IPS-20b (cell line): ENCODE measurements at regions not wholly inside any gene's neighbourhood (a gene's known extent, or its start where the extent isn't known, plus 50 kb on each side); places are given as distances from the start of the nearest gene placed in this dataset.

Experiments
- H3K27ac ChIP-seq: one replicate; pipeline ENCODE4 v1.5.1; 2013; ENCODE audit warnings: low read length
- H3K27me3 ChIP-seq: 2 replicates; pipeline ENCODE4 v1.6.1; 2013; ENCODE audit warnings: mild to moderate bottlenecking, low read length, inconsistent platforms; ENCODE audit not compliant: insufficient read depth
- H3K36me3 ChIP-seq: 2 replicates; pipeline ENCODE4 v1.6.1; 2013; ENCODE audit warnings: low read depth, mild to moderate bottlenecking, inconsistent platforms, low read length, moderate library complexity; ENCODE audit not compliant: insufficient read depth
- H3K4me1 ChIP-seq: 2 replicates; pipeline ENCODE4 v1.6.1; 2013; ENCODE audit warnings: mild to moderate bottlenecking, control low read depth, inconsistent platforms, low read length, moderate library complexity; ENCODE audit not compliant: insufficient read depth
- H3K4me3 ChIP-seq: 2 replicates; pipeline ENCODE4 v1.5.1; 2013; ENCODE audit warnings: mild to moderate bottlenecking, low read length, inconsistent platforms
- H3K9ac ChIP-seq: 2 replicates; pipeline ENCODE4 v1.6.1; 2013; ENCODE audit warnings: low read depth, mild to moderate bottlenecking, inconsistent platforms, low read length, moderate library complexity
- H3K9me3 ChIP-seq: 2 replicates; pipeline ENCODE4 v1.6.1; 2013; ENCODE audit warnings: mild to moderate bottlenecking, low read depth, low read length, inconsistent platforms; ENCODE audit not compliant: insufficient read depth

DNA sequence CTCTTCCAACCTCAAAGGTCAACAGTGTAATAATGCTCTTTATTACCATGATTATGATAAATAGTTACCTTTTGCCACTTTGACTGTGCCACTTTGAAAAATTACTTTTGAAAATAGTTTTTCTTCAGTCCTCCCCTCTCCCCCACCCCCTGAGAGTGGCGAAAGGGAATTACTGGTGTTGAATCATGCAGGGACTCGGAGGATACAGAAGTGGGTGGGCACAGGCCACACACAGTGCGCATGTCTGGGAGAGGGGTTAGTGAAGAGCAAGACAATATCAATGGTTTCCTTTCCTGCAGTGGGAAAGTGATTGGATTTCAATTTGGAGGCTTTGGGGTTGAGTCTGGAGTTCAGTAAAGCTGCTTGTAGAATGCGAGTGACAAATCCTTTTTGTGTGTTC lies 170.9 kb downstream of the PTCSC3 start:
- no peaks in the 10 kb centered on the region for H3K27me3 ChIP-seq
- H3K9me3 ChIP-seq: no peaks in the 10 kb centered on the region
- H3K4me3 ChIP-seq: no peak overlapping the region
- no peaks in the 10 kb centered on the region for H3K36me3 ChIP-seq
- no peak overlapping the region for H3K27ac ChIP-seq
- H3K4me1 ChIP-seq: peaks cover 20% of the 10 kb centered on the region
- no peak overlapping the region for H3K9ac ChIP-seq

DNA sequence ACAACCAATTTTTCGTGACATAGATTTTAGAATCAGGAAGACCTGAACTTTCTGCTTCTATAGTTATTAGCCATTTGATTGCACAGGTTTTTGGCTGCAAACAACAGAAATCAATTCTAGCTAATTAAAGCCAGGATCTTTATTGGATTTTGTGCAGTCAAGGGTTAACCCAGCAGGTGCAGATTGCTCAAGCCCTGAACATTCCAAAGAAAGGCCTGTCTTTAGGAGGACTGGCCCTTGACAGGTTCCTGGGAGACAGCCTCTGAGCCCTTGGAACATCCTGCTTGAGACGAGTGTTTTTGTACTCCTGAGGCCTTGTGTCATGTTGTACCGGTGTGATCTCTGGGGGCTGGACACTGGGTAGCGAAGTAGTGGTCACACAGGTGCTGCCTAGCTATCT lies 174.6 kb downstream of the PTCSC3 start:
- Histone ChIP-seq H3K27me3 (no peaks in the 10 kb centered on the region), H3K4me3 (no peak overlapping the region)

DNA sequence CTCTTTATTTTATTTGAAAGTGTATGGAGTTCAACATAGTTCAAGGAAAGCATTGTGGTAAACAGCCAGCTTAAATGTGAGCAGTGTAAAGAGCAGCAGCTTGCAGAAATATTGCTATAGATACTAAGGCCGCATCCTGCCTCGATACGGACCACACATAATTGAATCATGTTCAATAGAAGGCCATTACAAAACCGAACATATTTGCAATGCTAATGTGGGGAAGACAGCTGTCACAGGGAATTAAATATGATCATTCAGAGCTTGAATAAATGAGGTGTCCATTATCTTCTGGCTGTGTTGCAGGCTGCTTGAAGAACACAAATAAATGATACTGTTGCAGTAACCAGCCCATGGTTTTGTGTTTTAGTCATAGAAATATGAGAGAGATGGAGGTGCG lies 173.2 kb downstream of the BRMS1L start:
- H3K27ac ChIP-seq: no peak overlapping the region
- no peaks in the 10 kb centered on the region for H3K36me3 ChIP-seq

More for the DNA sequence above, 174.6 kb downstream of the PTCSC3 start:
- H3K27ac ChIP-seq: no peak overlapping the region
- H3K9me3 ChIP-seq: no peaks in the 10 kb centered on the region
- no peak overlapping the region for H3K9ac ChIP-seq
- H3K36me3 ChIP-seq: no peaks in the 10 kb centered on the region
- peaks cover 12% of the 10 kb centered on the region for H3K4me1 ChIP-seq

DNA sequence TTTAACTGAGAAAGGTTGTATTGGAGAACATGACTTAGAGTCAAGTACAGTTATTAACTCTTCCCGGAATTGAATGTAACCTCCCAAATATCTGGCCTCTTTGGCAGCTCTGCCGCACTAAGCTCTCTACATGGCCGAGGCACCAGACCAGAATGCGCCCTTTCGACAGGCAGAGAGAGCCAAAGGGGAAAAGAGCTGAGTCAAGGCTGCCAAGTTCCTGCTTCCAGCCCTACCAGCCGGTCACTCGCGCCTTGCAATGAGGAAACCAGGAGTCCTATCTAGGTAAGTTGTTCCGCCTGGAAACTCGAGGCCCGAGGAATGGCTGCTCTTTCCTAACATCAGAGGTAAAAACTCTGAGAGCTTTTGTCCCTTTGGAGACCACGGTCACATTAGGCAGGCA lies 172.2 kb downstream of the BRMS1L start:
- Histone ChIP-seq H3K9me3 (no peaks in the 10 kb centered on the region), H3K4me3 (no peak overlapping the region), H3K27me3 (no peaks in the 10 kb centered on the region), H3K4me1 (peaks cover 16% of the 10 kb centered on the region), H3K36me3 (no peaks in the 10 kb centered on the region), H3K9ac (no peak overlapping the region), H3K27ac (no peak overlapping the region)

More for the DNA sequence above, 173.2 kb downstream of the BRMS1L start:
- Histone ChIP-seq H3K4me3 (no peak overlapping the region), H3K9ac (no peak overlapping the region), H3K4me1 (peaks cover 13% of the 10 kb centered on the region), H3K9me3 (no peaks in the 10 kb centered on the region), H3K27me3 (no peaks in the 10 kb centered on the region)

DNA sequence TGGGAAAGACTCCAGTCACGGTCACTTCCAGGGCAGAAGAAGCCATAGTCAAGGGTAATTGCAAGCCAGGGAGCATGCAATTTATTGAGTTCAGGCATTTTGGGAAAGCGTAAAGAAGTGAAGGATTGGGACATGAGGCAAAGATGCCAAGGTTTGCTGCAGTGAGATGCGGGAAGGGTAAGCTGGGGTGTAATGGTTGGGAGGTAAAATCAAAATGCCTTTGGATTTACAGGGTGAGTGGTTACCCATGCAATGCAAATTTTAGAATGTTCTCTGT lies 167.5 kb downstream of the BRMS1L start:
- H3K4me1 ChIP-seq: peaks cover 16% of the 10 kb centered on the region
- H3K9me3 ChIP-seq: no peaks in the 10 kb centered on the region
- H3K9ac ChIP-seq: no peak overlapping the region
- H3K4me3 ChIP-seq: no peak overlapping the region
- H3K27ac ChIP-seq: no peak overlapping the region
- H3K27me3 ChIP-seq: no peaks in the 10 kb centered on the region
- H3K36me3 ChIP-seq: no peaks in the 10 kb centered on the region

DNA sequence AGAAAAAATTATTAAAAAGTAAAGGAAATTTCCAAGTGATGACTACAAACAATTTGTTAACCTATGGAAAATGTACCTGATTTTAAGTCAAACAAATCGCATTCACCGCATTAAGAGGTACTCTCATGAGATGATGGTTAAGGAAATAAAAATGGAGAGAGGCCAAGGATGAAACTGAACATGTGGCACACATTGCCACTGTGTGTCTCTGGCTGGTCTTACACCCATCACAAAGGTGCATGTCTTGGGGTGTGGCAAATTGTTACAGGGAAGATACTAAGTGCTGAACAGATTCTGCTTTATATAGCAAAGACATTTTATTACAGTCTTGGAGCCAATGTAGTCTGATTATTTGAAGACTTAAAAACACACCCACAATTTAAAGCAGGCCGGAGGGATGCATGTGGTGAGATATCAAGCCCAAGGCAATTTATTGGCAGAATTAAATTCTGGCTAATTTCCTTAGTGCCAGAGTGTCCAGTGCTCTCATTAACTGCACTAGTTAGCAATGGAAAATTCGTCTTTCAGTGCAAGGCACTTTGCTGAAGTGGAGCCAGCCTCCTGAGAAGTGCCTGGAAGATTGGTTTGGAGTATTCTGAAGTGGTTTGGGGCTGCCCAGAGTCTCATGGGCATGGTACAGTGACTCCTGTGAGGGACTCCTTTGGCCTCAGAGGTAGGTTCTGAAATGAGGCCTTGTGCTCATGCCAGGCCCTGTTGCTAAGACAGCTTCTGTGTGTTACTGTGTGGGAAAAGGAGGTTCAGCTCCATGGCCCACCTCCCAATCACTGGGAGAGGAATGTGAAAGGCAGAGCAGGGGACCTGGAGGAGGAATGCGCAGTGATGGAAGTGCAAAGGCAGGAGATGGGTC lies 166.9 kb downstream of the BRMS1L start:
- Histone ChIP-seq H3K9me3 (no peaks in the 10 kb centered on the region), H3K9ac (no peak overlapping the region), H3K4me3 (no peak overlapping the region), H3K4me1 (peaks cover 15% of the 10 kb centered on the region), H3K27me3 (no peaks in the 10 kb centered on the region), H3K36me3 (no peaks in the 10 kb centered on the region), H3K27ac (no peak overlapping the region)

DNA sequence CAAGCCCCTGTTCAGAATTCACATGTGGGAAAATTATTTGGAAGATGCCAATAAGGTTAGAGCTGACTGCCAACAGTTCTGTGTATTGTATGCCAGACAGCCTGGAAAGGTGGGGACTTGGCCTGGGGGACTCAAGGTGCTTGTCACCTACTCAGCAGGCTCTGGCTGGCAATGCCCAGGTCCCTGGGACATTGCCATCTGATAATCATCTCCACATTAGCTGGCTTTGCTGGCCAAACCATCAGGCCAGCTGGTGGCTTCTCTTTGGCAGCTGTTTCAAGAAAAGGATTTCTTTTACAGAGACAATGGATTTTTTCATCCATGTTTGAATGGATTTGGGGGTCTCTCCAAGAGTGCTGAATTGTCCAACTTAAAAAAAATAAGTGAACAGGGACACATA lies 165.2 kb downstream of the BRMS1L start:
- Histone ChIP-seq H3K27ac (no peak overlapping the region), H3K27me3 (no peaks in the 10 kb centered on the region), H3K36me3 (no peaks in the 10 kb centered on the region), H3K9me3 (no peaks in the 10 kb centered on the region), H3K9ac (no peak overlapping the region), H3K4me3 (no peak overlapping the region), H3K4me1 (0 out of 2 replicates have a peak, but pooled peaks cover 2% of the 10 kb centered on the region)

DNA sequence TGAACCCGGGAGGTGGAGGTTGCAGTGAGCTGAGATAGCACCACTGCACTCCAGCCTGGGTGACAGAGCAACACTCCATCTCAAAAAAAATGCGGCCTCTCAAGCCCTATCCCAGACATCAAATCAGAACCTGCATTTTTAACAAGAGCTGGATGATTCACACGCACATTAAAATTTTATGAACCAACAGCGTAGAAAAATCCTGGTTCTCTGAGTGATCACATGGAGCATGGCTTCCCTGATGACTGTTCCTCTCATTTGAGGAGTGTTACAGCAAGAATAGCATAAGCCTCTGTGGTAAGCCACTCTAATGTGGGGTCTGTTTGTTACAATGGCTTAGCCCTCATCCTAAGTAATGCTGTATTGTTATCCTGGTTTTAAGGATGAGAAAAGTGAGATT lies 163.6 kb downstream of the BRMS1L start:
- Histone ChIP-seq H3K9ac (no peak overlapping the region), H3K4me3 (no peak overlapping the region), H3K4me1 (0 out of 2 replicates have a peak, but pooled peaks cover 2% of the 10 kb centered on the region), H3K27ac (no peak overlapping the region), H3K9me3 (no peaks in the 10 kb centered on the region), H3K36me3 (no peaks in the 10 kb centered on the region), H3K27me3 (no peaks in the 10 kb centered on the region)

DNA sequence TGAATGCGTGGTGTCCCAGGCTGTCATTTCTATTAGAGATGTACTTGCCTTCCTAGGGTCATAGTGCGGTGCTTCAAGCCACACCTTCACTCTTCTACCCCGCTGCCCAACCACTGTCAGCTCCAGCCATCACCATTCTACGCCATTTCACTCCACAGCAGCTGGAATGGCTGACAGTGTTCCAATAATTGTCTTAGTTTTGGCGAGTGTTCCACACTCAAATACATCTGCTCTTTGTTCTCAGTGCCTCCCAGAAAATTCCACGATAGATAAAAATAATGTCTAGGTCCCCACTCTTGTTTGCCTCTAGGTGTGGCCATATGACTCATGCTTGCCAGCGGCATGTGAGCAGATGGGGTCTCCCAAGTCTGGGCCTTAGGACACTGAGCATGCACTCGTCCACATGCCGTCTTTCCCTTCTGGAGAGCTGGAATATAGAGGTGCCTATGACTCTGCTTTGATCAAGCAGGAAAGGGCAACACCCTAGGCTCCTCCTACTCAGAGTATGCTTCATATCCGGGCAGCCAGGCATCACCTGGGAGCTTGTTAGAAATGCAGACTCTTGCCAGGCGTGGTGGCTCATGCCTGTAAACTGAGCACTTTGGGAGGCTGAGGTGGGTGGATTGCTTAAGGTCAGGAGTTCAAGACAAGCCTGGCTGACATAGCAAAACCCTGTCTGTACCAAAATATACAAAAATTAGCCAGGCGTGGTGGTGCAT lies 163.0 kb downstream of the BRMS1L start:
- Histone ChIP-seq H3K27me3 (no peaks in the 10 kb centered on the region), H3K4me3 (no peak overlapping the region), H3K9ac (no peak overlapping the region), H3K4me1 (0 out of 2 replicates have a peak, but pooled peaks cover 2% of the 10 kb centered on the region), H3K36me3 (no peaks in the 10 kb centered on the region), H3K27ac (no peak overlapping the region), H3K9me3 (no peaks in the 10 kb centered on the region)

DNA sequence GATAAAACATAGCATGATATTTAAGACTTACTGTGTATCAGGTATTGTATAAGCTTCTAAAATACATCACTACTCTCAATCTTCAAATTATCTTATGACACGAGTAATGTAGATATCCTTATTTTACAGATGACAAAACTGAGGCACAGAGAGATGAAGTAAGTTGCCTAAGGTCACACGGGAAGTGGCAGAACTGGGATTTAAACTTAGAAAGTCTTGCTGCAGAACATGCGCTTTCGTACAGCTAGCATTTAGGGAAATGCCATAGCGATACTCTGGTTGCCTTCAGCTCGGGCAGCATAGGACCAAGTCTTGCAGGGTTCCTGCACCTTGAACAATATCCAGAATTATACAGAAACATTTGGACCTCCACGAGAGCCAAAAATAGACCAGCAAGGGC lies 162.4 kb downstream of the BRMS1L start:
- no peak overlapping the region for H3K27ac ChIP-seq
- H3K36me3 ChIP-seq: no peaks in the 10 kb centered on the region
- H3K9me3 ChIP-seq: no peaks in the 10 kb centered on the region
- no peak overlapping the region for H3K9ac ChIP-seq
- H3K4me1 ChIP-seq: no peaks in the 10 kb centered on the region
- H3K27me3 ChIP-seq: no peaks in the 10 kb centered on the region
- no peak overlapping the region for H3K4me3 ChIP-seq

DNA sequence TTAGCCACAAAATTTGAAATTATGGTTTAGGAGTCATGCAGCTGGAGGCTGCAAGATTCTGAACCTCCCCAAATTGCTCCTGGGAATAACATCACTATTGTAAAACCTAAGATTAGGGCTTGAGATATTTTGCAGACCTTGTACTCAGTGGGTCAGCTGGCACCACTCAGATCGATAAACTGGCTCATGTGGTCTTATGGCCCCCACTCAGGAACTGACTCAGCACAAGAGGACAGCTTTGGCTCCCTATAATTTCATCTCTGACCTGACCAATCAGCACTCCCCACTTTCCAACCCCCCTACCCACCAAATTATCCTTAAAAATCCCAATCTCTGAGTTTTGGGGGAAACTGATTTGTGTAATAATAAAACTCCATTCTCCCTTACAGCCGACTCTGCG lies 161.6 kb downstream of the BRMS1L start:
- H3K36me3 ChIP-seq: no peaks in the 10 kb centered on the region
- no peaks in the 10 kb centered on the region for H3K4me1 ChIP-seq
- H3K27ac ChIP-seq: no peak overlapping the region
- H3K4me3 ChIP-seq: no peak overlapping the region
- H3K9ac ChIP-seq: no peak overlapping the region
- H3K27me3 ChIP-seq: no peaks in the 10 kb centered on the region
- no peaks in the 10 kb centered on the region for H3K9me3 ChIP-seq

DNA sequence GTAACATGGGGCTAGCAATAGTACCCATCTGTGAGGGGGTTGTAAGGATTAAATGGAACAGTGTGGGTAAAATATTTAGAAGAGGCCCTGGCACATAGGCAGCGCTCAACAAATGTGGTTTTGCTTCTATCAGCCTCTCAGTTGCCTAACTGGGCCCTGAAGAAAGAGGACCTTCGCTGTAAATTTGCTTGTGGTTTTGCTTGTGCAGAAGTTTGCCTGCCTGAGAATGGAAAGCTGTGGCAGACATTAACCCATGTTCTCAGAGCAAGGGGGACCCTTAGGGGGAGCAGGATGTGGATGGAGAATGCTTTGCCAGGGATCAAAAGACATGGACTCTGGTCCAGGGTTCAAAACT lies 160.1 kb downstream of the BRMS1L start:
- Histone ChIP-seq H3K4me1 (no peaks in the 10 kb centered on the region), H3K9me3 (no peaks in the 10 kb centered on the region), H3K9ac (no peak overlapping the region), H3K4me3 (no peak overlapping the region), H3K27ac (no peak overlapping the region), H3K36me3 (no peaks in the 10 kb centered on the region), H3K27me3 (no peaks in the 10 kb centered on the region)
